ENCODE measurements at regions not wholly inside any gene's neighbourhood (a gene's known extent, or its start where the extent isn't known, plus 50 kb on each side); places are given as distances from the start of the nearest gene placed in this dataset.

GRCh38 chr20:7758406-7758805 lies 181.9 kb downstream of the HAO1 start:
- TF ChIP-seq CTCF (conservative IDR thresholded peaks at IDR 0.05; ENCODE audit: low read length) (no peak), EZH2phosphoT487 (IDR thresholded peaks at IDR 0.05; ENCODE audit: borderline replicate concordance) (no peak)
